Activated naive CD8-positive, alpha-beta T cell treated with anti-CD3 and anti-CD28 coated beads, Interleukin-2, amount 50 U/mL, for 24 hours (primary cell): ENCODE measurements at regions not wholly inside any gene's neighbourhood (a gene's known extent, or its start where the extent isn't known, plus 50 kb on each side); places are given as distances from the start of the nearest gene placed in this dataset.
"Not testable (repeated sequence)": the region's sequence is repeated elsewhere in the genome, so short reads cannot be mapped to it uniquely, and the experiment has no call there.

Experiments used
- ATAC-seq: fragments of 150-1000 bp; cut with Tn5 transposase; one replicate; pipeline ENCODE4 v1.10.0; 2021
- DNase-seq: peaks from one replicate; pipeline ENCODE4 v3.0.0; 2021
- H3K27ac Mint-ChIP-seq: one replicate; pipeline ENCODE4 v1.8.0; 2021; ENCODE audit warnings: mild to moderate bottlenecking, mixed read lengths
- H3K27me3 Mint-ChIP-seq: one replicate; pipeline ENCODE4 v1.8.0; 2021; ENCODE audit warnings: mixed read lengths
- H3K36me3 Mint-ChIP-seq: one replicate; pipeline ENCODE4 v1.8.0; 2021; ENCODE audit warnings: low read depth, mixed read lengths
- H3K4me1 Mint-ChIP-seq: one replicate; pipeline ENCODE4 v1.8.0; 2021; ENCODE audit warnings: mixed read lengths
- H3K4me3 Mint-ChIP-seq: one replicate; pipeline ENCODE4 v1.8.0; 2021; ENCODE audit warnings: mild to moderate bottlenecking, moderate library complexity, mixed read lengths
- H3K9me3 Mint-ChIP-seq: one replicate; pipeline ENCODE4 v1.8.0; 2021; ENCODE audit warnings: mixed read lengths

- peaks cover 2% of the 10 kb centered on the region for H3K27me3 Mint-ChIP-seq
- no peak for ATAC-seq
- H3K4me1 Mint-ChIP-seq = no peaks in the 10 kb centered on the region
- H3K27ac Mint-ChIP-seq = no peak overlapping the region
- no peak for DNase-seq
- no peaks in the 10 kb centered on the region for H3K36me3 Mint-ChIP-seq
- H3K9me3 Mint-ChIP-seq = peaks cover 8% of the 10 kb centered on the region
- no peak overlapping the region for H3K4me3 Mint-ChIP-seq
These were observed 120.5 kb downstream of the PHETA1 start for GRCh38 chr12:111248236-111249017.

DNA sequence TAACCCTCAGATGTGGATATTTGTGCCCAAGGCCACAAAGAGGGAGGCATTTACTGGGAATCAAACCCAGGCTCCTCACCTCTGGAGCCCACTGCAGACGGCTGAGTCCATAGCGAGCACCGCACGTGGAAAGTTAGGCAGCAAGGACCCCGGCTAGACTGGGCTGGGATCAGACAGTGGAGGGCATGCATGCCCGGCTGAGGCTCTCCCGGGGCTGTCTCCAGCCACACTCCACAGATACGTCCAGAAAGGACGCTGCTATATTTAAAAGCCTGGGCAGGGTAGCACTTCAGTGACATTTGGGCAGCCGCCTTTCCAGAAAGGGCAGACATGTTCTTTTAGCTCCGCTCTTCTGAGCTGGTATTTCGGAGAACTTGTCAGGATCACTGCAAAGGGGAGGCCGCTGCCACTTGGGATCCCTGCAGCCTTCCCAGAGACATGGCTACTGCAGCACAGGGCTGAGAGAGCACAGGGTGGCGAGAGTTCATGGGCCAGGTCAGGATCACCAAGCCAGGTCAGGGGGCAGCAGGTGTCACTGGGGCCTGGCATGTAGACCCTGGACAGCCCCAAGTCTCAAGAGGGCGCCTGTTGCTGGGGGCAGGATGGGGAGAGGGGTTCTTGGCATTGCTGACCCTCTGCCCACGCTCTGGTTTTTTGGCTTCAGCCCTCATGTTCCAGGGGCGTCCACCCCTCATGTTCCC lies 121.7 kb downstream of the PHETA1 start:
- DNase-seq (no peak), ATAC-seq (no peak)
- Mint-ChIP-seq H3K4me1 (no peaks in the 10 kb centered on the region), H3K4me3 (no peak overlapping the region), H3K36me3 (no peaks in the 10 kb centered on the region), H3K9me3 (peaks cover 12% of the 10 kb centered on the region), H3K27ac (no peak overlapping the region), H3K27me3 (peaks cover 2% of the 10 kb centered on the region)

- DNase-seq (no peak), ATAC-seq (no peak)
- peaks cover 2% of the 10 kb centered on the region for H3K27me3 Mint-ChIP-seq
- no peak overlapping the region for H3K4me3 Mint-ChIP-seq
- H3K27ac Mint-ChIP-seq = no peak overlapping the region
- no peaks in the 10 kb centered on the region for H3K4me1 Mint-ChIP-seq
- H3K36me3 Mint-ChIP-seq = no peaks in the 10 kb centered on the region
- peaks cover 12% of the 10 kb centered on the region for H3K9me3 Mint-ChIP-seq
These were observed 122.4 kb downstream of the PHETA1 start for GRCh38 chr12:111246477-111247011.

- no peak overlapping the region for H3K4me3 Mint-ChIP-seq
- H3K36me3 Mint-ChIP-seq = no peaks in the 10 kb centered on the region
- no peaks in the 10 kb centered on the region for H3K4me1 Mint-ChIP-seq
- H3K27me3 Mint-ChIP-seq = peaks cover 2% of the 10 kb centered on the region
- no peak for DNase-seq
- no peak for ATAC-seq
- H3K27ac Mint-ChIP-seq = no peak overlapping the region
- peaks cover 12% of the 10 kb centered on the region for H3K9me3 Mint-ChIP-seq
These were observed 123.0 kb downstream of the PHETA1 start for GRCh38 chr12:111245701-111246476.

DNA sequence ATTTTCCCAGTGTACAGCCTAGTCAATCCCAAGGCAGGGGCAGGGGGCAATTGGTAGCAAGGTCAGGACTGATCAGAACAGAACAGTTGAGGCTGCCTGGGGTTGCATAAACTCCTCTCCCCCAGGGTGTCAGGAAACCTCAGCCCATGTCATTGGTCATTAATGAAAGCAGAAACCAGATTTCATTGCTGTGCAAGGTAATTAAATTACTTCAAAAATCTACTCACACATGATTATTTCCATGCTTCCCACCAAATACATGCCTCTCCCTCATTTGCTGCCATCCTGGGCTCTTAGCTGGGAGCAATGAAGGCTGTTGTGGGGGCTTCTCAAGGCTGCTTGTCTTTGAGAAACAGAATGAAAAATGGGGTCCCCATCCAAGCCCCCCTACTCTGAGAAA lies 124.2 kb downstream of the PHETA1 start:
- peaks cover 4% of the 10 kb centered on the region for H3K27me3 Mint-ChIP-seq
- H3K4me3 Mint-ChIP-seq = no peak overlapping the region
- H3K9me3 Mint-ChIP-seq = peaks cover 12% of the 10 kb centered on the region
- no peak overlapping the region for H3K27ac Mint-ChIP-seq
- DNase-seq = no peak
- ATAC-seq = no peak
- no peaks in the 10 kb centered on the region for H3K4me1 Mint-ChIP-seq
- no peaks in the 10 kb centered on the region for H3K36me3 Mint-ChIP-seq

DNA sequence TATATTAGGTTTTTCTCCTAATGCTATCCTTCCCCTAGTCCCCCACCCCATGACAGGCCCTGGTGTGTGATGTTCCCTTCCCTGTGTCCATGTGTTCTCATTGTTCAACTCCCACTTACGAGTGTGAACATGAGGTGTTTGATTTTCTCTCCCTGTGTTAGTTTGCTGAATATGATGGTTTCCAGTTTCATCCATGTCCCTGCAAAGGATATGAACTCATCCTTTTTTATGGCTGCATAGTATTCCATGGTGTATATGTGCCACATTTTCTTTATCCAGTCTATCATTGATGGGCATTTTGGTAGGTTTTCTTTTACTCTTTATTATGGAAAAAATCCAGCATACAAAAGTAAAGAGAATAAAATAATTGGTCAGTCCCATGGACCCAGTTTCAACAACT lies 126.1 kb downstream of the PHETA1 start:
- not testable (repeated sequence) for H3K36me3 Mint-ChIP-seq, ATAC-seq, DNase-seq, H3K27me3 Mint-ChIP-seq, H3K4me1 Mint-ChIP-seq, H3K4me3 Mint-ChIP-seq, H3K27ac Mint-ChIP-seq
- H3K9me3 Mint-ChIP-seq = peaks cover 12% of the 10 kb centered on the region

GRCh38 chr12:111242184-111242583 lies 126.7 kb downstream of the PHETA1 start:
- no peaks in the 10 kb centered on the region for H3K36me3 Mint-ChIP-seq
- ATAC-seq (no peak), DNase-seq (no peak)
- H3K4me3 Mint-ChIP-seq = no peak overlapping the region
- H3K27me3 Mint-ChIP-seq = peaks cover 4% of the 10 kb centered on the region
- peaks cover 12% of the 10 kb centered on the region for H3K9me3 Mint-ChIP-seq
- no peak overlapping the region for H3K27ac Mint-ChIP-seq
- no peaks in the 10 kb centered on the region for H3K4me1 Mint-ChIP-seq

- Mint-ChIP-seq H3K27me3 (peaks cover 2% of the 10 kb centered on the region), H3K4me1 (no peaks in the 10 kb centered on the region), H3K36me3 (no peaks in the 10 kb centered on the region), H3K4me3 (no peak overlapping the region), H3K27ac (no peak overlapping the region), H3K9me3 (peaks cover 12% of the 10 kb centered on the region)
- no peak for ATAC-seq
- no peak for DNase-seq
These were observed 128.5 kb downstream of the PHETA1 start for GRCh38 chr12:111240374-111240773.

- Mint-ChIP-seq H3K27ac (no peak overlapping the region), H3K27me3 (peaks cover 2% of the 10 kb centered on the region), H3K9me3 (peaks cover 5% of the 10 kb centered on the region), H3K4me3 (no peak overlapping the region), H3K4me1 (no peaks in the 10 kb centered on the region), H3K36me3 (no peaks in the 10 kb centered on the region)
- DNase-seq (no peak), ATAC-seq (no peak)
These were observed 129.7 kb downstream of the PHETA1 start for GRCh38 chr12:111239235-111239634.

DNA sequence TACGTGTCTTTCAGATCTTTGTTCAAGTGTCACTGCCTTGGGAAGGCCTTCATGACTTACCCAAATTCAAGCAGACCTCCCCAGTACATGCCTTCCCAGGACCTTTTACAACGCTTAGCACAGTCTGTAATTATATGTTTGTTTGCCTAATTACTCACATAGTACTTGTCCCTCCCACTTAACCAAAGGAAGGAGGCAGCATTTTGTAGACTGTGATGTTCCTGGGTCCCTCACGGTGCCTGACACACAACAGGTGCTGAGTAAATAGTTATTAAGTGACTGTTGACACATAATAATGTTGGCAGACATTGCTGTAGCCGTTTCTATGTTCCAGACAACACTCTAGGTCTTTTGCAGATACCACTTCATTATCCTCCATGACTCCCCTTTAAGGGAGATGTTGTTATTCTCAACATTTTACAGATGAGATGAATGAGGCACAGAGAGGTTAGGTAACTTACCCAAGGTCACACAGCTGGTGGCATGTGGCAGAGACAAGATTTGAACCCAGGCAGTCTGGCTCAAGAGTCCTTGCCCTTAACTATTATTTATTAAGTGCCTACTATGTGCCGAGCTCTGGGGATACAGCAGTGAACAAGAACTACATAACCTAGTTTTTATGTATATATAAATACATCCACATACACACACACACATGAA lies 130.7 kb downstream of the PHETA1 start:
- H3K4me1 Mint-ChIP-seq = no peaks in the 10 kb centered on the region
- DNase-seq = no peak
- H3K27ac Mint-ChIP-seq = no peak overlapping the region
- no peaks in the 10 kb centered on the region for H3K36me3 Mint-ChIP-seq
- H3K4me3 Mint-ChIP-seq = no peak overlapping the region
- peaks cover 4% of the 10 kb centered on the region for H3K9me3 Mint-ChIP-seq
- ATAC-seq = no peak
- peaks cover 2% of the 10 kb centered on the region for H3K27me3 Mint-ChIP-seq

DNA sequence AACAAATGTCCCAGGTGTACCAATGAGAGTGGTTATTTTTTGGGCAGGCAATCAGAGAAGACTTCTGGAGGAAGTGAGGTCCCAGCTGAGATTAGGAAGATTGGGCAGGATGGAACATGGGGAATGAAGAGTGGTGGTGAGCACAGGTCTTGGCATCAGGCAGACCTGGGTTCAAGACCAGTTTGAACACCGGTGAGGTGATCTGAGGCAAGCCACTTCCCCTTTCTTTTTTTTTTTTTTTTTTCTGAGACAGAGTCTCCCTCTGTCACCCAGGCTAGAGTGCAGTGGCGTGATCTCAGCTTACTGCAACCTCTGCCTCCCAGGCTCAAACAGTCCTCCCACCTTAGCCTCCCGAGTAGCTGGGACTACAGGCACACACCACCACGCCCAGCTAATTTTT lies 134.4 kb downstream of the PHETA1 start:
- H3K36me3 Mint-ChIP-seq, DNase-seq, H3K4me3 Mint-ChIP-seq, H3K4me1 Mint-ChIP-seq, H3K9me3 Mint-ChIP-seq, ATAC-seq, H3K27ac Mint-ChIP-seq, H3K27me3 Mint-ChIP-seq: not testable (repeated sequence)

DNA sequence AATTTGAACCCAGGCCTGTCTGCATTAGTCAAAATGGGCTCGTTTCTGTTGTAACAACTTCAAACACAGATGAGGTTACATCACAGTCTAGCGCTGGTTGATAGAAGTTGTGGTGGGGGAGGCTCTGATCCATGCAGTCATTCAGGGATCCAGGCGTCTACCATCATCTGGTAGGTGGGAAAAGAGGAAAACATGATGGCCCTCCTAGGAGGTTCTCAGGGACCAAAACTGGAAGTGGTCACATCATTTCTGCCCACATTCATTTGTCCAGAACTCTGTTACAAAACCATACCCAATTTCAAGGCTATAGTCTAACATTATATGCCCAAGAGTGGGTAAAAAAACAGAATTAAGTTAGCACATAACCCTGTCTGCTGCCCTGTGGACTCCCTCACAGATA lies 135.1 kb downstream of the PHETA1 start:
- Mint-ChIP-seq H3K4me1 (no peaks in the 10 kb centered on the region), H3K4me3 (no peak overlapping the region), H3K9me3 (no peaks in the 10 kb centered on the region), H3K27ac (no peak overlapping the region), H3K36me3 (no peaks in the 10 kb centered on the region), H3K27me3 (peaks cover 2% of the 10 kb centered on the region)
- ATAC-seq (no peak), DNase-seq (no peak)

GRCh38 chr12:111230649-111231048 lies 138.2 kb downstream of the PHETA1 start:
- Mint-ChIP-seq H3K4me3 (no peak overlapping the region), H3K4me1 (no peaks in the 10 kb centered on the region), H3K36me3 (no peaks in the 10 kb centered on the region), H3K27me3 (peaks cover 2% of the 10 kb centered on the region), H3K27ac (no peak overlapping the region), H3K9me3 (no peaks in the 10 kb centered on the region)
- DNase-seq = no peak
- no peak for ATAC-seq

DNA sequence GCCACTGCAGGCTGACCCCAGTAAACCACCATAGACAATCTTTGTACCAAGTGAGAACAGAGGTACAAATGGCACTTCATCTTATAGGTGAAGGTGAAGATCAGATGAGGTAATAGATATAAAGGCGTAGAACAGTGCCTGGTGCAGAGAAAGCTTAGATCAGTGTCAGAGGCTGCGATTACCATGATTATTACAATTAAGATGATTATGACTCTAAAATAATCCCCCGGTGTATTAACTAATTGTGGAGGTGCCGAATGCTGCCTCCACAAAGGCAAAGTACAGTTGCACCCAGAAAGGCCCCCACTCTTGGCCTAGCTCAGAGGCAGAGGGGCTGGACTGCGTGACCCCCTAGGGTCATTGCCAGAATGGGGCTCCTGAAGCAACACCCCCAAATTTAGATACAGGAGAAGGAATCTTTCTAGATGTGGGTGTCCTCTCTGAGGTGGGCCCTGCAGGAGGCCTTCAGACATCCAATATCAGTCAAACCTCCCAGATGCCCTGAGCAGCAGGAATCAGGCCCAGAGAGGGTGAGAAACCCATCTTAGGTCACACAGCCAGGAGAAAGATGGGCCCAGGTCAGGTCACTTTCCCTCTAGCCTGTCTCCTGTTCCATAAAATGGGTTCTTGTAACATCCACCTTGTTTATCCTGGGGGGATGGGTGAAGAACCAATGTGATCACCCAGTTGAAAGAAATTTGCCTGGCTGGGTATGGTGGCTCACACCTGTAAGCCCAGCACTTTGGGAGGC lies 139.8 kb downstream of the PHETA1 start:
- Mint-ChIP-seq H3K36me3 (no peaks in the 10 kb centered on the region), H3K27ac (no peak overlapping the region), H3K9me3 (no peaks in the 10 kb centered on the region), H3K27me3 (peaks cover 2% of the 10 kb centered on the region), H3K4me3 (no peak overlapping the region), H3K4me1 (peaks cover 5% of the 10 kb centered on the region)
- ATAC-seq = no peak
- DNase-seq = no peak
